AG04450 (cell line): ENCODE measurements at regions not wholly inside any gene's neighbourhood (a gene's known extent, or its start where the extent isn't known, plus 50 kb on each side); places are given as distances from the start of the nearest gene placed in this dataset.

Experiments
- CTCF ChIA-PET: fragments of 300-600, 350-600 bp; formaldehyde crosslinking; extraction: SDS; loops from one replicate; lab custom pipeline; 2022; ENCODE audit warnings: antibody characterized with exemption, inconsistent platforms; lab: Charles Lee
- POLR2A ChIA-PET: fragments of 350-600 bp; formaldehyde crosslinking; extraction: SDS; loops from one replicate; lab custom pipeline; 2021; ENCODE audit warnings: antibody characterized with exemption, inconsistent platforms; lab: Yijun Ruan, JAX
- DNase-seq: peaks from one replicate; pipeline ENCODE4 v3.0.0-alpha.2; 2011; ENCODE audit warnings: low read depth, low spot score
- H3K27ac ChIP-seq: one replicate; pipeline ENCODE4 v1.5.1; 2012; ENCODE audit warnings: low read depth, low read length, control low read depth
- H3K27me3 ChIP-seq: one replicate; pipeline ENCODE4 v1.6.0; 2012; ENCODE audit warnings: low read length; ENCODE audit not compliant: control insufficient read depth, insufficient read depth
- H3K4me3 ChIP-seq: 2 replicates; pipeline ENCODE4 v1.5.1; 2011; ENCODE audit warnings: mild to moderate bottlenecking, low read depth, low read length, control low read depth
- H3K9me3 ChIP-seq: 2 replicates; pipeline ENCODE4 v1.5.1; 2012; ENCODE audit warnings: low read length; ENCODE audit not compliant: control insufficient read depth, insufficient read depth
- TF ChIP-seq, protein P1 (sequence below): IDR thresholded peaks from 2 replicates; pipeline ENCODE4 v1.5.1; 2011; ENCODE audit warnings: low read depth, low read length, control low read depth, inconsistent platforms

DNA sequence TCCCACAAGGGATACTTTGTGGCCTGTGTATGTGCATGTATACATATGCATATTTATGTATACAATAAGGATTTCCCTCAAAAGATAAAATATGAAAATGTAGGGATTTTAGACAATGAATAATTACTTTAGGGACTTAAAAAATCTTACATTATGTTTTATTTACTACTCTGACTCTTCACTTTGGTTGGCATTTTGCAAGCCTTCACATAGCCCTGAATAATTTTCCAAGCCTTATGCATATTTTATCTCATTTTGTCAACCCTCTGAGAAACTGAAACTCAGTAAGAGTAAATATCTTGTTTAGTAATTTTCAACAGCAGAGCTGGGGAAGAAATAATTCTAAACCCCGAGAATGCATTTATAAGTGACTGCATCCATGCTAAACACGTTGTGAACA is 153.0 kb upstream of the SLC24A2 start:
- CTCF ChIA-PET = no interaction called here
- H3K9me3 ChIP-seq = no peaks in the 10 kb centered on the region
- no peak overlapping the region for H3K4me3 ChIP-seq
- no peak overlapping the region for H3K27ac ChIP-seq
- H3K27me3 ChIP-seq = no peaks in the 10 kb centered on the region
- POLR2A ChIA-PET = no interaction called here
- no peak for DNase-seq
- TF ChIP-seq, protein P1, sequence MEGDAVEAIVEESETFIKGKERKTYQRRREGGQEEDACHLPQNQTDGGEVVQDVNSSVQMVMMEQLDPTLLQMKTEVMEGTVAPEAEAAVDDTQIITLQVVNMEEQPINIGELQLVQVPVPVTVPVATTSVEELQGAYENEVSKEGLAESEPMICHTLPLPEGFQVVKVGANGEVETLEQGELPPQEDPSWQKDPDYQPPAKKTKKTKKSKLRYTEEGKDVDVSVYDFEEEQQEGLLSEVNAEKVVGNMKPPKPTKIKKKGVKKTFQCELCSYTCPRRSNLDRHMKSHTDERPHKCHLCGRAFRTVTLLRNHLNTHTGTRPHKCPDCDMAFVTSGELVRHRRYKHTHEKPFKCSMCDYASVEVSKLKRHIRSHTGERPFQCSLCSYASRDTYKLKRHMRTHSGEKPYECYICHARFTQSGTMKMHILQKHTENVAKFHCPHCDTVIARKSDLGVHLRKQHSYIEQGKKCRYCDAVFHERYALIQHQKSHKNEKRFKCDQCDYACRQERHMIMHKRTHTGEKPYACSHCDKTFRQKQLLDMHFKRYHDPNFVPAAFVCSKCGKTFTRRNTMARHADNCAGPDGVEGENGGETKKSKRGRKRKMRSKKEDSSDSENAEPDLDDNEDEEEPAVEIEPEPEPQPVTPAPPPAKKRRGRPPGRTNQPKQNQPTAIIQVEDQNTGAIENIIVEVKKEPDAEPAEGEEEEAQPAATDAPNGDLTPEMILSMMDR = no peak

DNA sequence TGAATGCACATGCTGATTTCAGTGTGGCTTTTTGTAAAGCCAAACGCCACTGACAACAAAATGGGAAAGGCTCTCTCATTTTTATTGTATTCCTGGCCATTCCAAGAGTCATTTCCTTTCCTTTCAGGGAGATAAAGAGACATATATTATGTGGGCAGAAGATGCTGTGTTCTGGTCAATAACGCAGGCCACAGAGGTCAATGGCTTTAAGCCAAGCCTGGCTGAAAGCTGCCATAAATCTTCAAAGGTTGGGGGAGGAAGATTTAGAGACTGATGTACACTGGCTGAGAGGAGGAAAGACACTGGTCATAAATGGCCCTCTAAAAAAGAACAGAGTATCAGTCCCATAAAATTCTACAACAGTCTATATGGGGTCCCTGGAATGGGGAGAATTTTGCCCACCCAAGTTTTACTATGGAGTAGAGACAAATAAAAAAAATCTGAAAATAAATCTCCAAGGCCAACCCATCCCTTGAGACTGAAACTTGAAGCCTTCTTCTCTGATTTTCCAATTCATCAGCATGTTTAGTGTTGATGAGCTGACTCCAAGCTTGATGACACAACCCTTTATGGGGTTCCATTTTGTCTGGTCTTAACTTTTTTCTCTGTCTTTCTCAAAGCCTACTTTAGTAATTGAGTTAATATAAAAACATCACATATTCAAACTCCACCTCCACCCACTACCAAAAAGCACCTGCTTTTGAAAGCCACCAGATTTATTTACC is 152.1 kb upstream of the SLC24A2 start:
- TF ChIP-seq, protein P1 = no peak
- POLR2A ChIA-PET = no interaction called here
- no peaks in the 10 kb centered on the region for H3K9me3 ChIP-seq
- no peak for DNase-seq
- H3K27me3 ChIP-seq = no peaks in the 10 kb centered on the region
- no peak overlapping the region for H3K27ac ChIP-seq
- H3K4me3 ChIP-seq = no peak overlapping the region
- CTCF ChIA-PET = interaction anchor here (0.6 kb wide), 1 partner anchor 26 kb away, joined by 3 read pairs; no protein-coding TSS in a partner anchor

DNA sequence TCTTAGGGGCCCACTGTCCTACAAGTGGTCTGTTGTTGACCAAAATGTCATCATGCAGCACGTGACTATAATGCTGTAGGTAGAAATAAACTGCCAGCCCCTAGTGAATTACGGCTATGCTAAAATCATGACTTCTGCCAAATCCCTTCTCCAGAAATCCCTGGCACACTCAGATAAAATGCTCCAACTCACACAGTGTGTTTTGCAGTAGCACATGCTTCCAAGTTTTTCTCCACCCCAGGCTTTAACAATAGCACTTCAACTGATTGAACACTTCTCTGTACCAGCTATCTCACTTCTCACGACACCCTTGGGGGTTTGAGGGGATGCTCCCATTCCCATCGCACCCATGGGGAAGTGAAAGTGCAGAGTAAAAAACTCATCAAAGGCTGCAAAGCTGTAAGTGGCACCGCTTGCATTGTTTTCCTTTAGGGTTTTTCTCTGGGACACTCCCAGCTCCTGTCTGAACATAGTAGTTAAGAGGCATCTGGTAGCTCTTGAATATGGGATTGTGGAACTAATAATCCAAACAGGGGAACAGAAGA is 151.0 kb upstream of the SLC24A2 start:
- Histone ChIP-seq H3K27me3 (no peaks in the 10 kb centered on the region), H3K27ac (no peak overlapping the region), H3K4me3 (no peak overlapping the region), H3K9me3 (no peaks in the 10 kb centered on the region)
- ChIA-PET CTCF (no interaction called here), POLR2A (no interaction called here)
- DNase-seq = no peak
- TF ChIP-seq, protein P1 = no peak

DNA sequence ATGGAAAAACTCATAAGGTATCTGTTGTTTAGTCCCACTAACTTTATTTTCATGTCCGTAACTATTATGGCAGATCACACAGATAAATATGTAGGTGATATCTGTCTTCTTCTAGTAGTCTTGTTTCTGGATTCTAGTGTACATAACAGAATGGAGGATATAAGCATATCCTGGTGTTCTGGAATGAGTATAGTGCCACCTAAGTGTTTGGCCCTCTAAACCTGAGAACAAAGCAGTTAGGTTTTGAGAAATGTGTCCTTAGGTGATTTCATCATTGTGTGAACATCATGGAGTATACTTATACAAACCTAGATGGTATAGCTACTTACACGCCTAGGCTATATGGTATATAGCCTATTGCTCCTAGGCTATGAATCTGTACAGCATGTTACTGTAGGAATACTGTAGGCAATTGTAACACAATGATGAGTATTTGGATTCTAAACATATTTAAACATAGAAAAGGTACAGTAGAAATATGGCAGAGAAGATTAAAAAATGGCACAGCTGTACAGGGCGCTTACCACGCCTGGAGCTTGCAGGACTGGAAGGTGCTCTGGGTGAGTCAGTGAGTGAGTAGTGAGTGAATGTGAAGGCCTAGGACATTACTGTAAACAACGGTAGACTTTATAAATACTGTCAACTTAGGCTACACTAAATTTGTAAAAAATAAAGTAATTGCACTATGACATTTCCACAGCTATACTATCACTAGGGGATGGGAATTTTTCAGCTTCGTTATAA is 150.3 kb upstream of the SLC24A2 start:
- no peak for DNase-seq
- ChIA-PET POLR2A (no interaction called here), CTCF (no interaction called here)
- no peak overlapping the region for H3K4me3 ChIP-seq
- no peak overlapping the region for H3K27ac ChIP-seq
- no peaks in the 10 kb centered on the region for H3K9me3 ChIP-seq
- TF ChIP-seq, protein P1 = no peak
- H3K27me3 ChIP-seq = no peaks in the 10 kb centered on the region

DNA sequence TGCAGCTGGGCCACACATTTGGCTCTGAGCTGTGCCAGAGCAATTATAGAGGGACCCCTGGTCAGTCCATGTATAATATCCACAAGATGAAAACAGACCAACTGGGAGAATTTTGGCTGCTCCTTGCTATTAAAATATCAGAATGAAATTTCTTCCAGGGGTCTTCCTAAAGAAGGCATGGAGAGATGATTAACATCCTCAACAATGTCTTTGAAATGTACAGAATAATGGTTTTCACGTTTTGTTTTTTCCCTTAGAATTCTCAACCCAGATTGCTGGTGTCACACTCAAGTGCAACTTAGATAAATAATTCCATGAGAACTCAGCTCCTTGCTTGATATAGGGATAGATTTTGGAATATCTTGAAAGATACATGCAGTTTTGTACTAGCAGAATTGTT is 148.3 kb upstream of the SLC24A2 start:
- Histone ChIP-seq H3K4me3 (no peak overlapping the region), H3K9me3 (no peaks in the 10 kb centered on the region), H3K27me3 (no peaks in the 10 kb centered on the region), H3K27ac (no peak overlapping the region)
- ChIA-PET POLR2A (no interaction called here), CTCF (interaction anchor here (0.7 kb wide), 1 partner anchor 473 kb away, joined by 3 read pairs; no protein-coding TSS in a partner anchor)
- no peak for DNase-seq
- TF ChIP-seq, protein P1 = no peak
